ENCODE measurements at regions not wholly inside any gene's neighbourhood (a gene's known extent, or its start where the extent isn't known, plus 50 kb on each side); places are given as distances from the start of the nearest gene placed in this dataset.

- no peak for DNase-seq (ENCODE audit: extremely low read depth, low read depth, low spot score)
These were observed 246.9 kb upstream of the ADAMTS16 start for GRCh38 chr5:4893063-4893744.

DNA sequence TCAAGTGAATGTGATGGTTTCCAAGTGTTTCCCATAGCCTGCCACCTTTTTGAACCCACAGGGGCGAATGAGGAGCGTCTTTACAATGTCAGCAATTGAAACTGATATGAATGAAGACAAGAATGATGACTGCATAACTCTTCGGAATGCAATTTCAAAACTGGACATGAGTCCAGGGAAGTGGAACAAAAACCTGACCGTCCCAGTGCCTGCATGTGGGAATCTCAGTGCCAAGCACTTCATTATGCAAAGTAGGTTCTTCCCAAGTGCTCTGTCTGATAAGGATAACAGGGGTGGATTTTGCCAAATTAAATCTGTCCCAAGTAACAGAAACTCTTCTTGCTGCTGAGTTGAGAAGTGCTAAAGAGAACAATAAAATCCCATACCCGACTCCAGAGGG, 243.8 kb upstream of the ADAMTS16 start:
- DNase-seq (ENCODE audit: extremely low read depth, low read depth, low spot score), result no peak

GRCh38 chr5:4901305-4901811, 238.8 kb upstream of the ADAMTS16 start:
- no peak for DNase-seq (ENCODE audit: extremely low read depth, low read depth, low spot score)

- no peak for DNase-seq (ENCODE audit: extremely low read depth, low read depth, low spot score)
These were observed 238.2 kb upstream of the ADAMTS16 start for GRCh38 chr5:4901924-4902323.

DNA sequence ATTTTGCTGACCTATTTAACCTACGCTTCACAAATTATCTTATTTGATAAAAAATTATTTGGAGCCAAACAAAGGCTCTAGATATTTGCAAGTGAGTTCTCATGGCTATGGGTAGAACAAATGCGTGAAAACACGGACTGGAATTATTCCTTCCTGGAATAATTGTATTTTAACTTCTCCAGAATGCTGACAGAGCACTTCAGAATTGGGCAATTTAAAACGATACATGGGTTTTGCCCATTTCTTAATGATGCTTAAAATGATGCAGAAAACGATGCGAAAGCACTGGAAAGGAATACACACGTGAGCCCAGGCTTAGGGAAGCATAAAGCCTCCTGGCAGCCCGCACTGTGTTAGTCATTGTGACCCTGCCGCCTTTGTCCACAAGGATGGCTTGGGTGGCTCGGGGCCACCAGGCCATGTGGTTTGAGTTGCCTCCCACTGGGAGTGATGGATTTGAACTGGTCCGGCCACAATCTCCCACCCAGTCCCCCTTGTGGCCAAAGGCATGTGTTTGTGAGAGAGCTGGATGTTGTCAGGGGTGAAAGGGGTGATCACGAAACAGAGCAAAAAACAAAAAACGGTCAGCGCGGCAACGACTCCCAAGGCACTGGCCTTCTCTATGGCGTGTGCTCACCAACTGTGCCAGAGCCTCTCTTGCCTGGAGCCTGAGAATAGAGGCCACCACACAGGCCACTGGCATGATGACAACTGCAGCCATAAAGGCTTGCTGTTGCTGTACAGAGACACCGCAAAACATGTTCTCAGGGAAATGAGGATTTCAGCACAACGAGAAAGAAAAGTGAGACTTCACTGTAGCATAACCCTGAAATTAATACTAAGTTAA, 234.2 kb upstream of the ADAMTS16 start:
- DNase-seq (ENCODE audit: extremely low read depth, low read depth, low spot score), result no peak

DNA sequence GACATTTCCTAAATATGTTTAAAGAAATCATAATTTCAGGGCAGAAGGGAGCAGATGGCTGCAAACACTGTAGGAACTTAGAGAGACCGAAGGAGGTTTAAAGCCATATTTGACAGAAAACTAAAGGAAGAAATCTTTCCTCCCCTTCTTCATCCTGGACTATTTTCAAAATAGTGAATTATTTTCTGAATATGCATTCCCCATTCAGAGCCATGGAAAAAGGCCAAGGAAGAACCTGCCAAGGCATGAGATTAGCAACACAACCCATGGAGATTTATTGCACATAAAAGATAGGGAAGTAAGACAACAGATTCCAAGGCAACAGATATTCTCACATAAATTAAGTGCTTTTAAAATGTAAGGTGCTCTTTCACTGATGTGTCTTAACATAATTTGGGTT, 233.3 kb upstream of the ADAMTS16 start:
- DNase-seq (ENCODE audit: extremely low read depth, low read depth, low spot score), result no peak

GRCh38 chr5:4907571-4907970, 232.6 kb upstream of the ADAMTS16 start:
- DNase-seq (ENCODE audit: extremely low read depth, low read depth, low spot score), result no peak

GRCh38 chr5:4909086-4909485, 231.0 kb upstream of the ADAMTS16 start:
- DNase-seq (ENCODE audit: extremely low read depth, low read depth, low spot score), result no peak

- no peak for DNase-seq (ENCODE audit: extremely low read depth, low read depth, low spot score)
These were observed 228.3 kb upstream of the ADAMTS16 start for GRCh38 chr5:4911646-4912403.

GRCh38 chr5:4921929-4922328, 218.2 kb upstream of the ADAMTS16 start:
- no peak for DNase-seq (ENCODE audit: extremely low read depth, low read depth, low spot score)

DNA sequence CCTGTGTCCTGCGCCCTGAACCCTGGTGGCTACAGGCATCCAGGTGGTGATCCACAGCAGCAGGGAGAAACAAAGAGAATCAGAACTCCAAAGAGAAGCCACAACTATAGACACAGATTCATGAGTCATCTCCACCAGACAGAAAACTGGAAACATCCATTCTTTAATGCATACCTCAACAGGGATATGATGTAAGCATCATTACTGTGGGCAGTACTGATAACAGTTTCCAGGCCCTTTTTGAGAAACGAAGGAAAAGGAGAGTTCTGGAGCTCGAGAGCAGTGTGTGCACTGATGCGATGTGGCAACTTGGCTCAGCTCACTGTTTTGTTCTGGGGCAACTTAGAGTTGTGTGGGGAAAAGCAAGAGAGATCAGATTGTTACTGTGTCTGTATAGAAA, 215.6 kb upstream of the ADAMTS16 start:
- DNase-seq (ENCODE audit: extremely low read depth, low read depth, low spot score), result no peak

- no peak for DNase-seq (ENCODE audit: extremely low read depth, low read depth, low spot score)
These were observed 213.0 kb upstream of the ADAMTS16 start for GRCh38 chr5:4927097-4927496.

DNA sequence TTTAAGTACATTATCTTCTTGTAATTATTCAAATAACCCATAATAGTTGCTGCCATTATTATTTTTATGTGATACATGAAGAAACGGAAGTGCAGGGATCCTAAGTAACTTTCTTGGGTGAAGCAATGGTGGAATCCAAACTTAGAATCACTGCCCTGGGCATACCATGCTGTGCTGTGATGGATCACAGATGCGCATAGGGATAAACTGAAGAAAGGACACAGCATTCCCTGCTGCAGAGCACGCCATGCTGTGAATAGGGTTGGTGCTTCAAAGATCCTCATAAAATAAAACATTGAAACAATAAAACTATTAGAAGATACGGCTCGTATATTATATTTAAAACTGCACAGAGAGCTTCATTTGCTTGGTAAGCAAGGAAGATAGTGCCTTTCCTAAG, 211.7 kb upstream of the ADAMTS16 start:
- DNase-seq (ENCODE audit: extremely low read depth, low read depth, low spot score), result no peak

DNA sequence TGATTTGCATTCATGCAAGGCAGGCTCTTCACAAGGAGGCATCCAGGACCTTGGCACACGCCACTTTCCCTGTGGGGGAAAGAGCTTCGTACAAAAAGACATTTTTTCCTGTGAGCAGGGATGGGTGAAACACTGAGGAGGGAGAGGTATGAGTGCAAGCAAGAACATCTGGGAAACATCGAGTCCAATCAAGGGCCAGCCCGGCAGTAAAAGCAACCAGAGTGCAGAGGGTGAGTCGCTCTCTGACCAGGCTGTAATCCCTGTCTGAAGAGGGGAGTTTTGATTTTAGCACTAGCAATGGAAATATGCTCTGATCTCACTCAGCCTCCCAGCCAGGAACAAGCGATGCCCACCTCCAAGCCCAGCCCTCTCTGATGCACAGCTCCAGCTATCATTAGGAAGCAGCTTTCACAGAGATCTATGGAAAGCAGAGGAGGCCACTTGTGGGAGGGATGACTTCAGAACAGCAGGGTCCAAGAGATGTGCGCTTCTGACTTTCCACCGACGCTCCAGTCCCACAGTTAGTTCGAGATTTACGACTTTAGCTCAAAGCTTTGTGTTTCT, 211.0 kb upstream of the ADAMTS16 start:
- no peak for DNase-seq (ENCODE audit: extremely low read depth, low read depth, low spot score)

GRCh38 chr5:4939042-4939781, 200.9 kb upstream of the ADAMTS16 start:
- no peak for DNase-seq (ENCODE audit: extremely low read depth, low read depth, low spot score)

DNA sequence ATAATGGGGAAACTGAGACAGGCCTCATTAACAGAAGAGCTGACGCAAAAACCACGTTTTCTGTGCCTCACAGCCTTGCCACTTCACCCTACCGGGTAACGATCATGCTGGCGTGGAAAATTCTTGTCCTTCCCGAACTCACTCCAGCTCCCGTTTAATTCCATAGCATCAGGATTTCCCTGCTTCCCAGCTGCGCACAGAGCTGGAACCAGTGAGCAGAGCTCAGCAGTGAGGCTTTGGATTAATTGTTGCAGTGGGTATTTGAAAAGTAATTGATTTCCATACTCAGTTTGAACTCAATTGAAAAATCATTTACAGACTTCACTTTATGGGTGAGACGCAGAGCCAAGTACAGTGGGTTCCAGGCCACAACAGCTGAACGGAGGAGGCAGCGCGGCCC, 199.0 kb upstream of the ADAMTS16 start:
- no peak for DNase-seq (ENCODE audit: extremely low read depth, low read depth, low spot score)

GRCh38 chr5:4941957-4942830, 197.9 kb upstream of the ADAMTS16 start:
- DNase-seq (ENCODE audit: extremely low read depth, low read depth, low spot score), result no peak

DNA sequence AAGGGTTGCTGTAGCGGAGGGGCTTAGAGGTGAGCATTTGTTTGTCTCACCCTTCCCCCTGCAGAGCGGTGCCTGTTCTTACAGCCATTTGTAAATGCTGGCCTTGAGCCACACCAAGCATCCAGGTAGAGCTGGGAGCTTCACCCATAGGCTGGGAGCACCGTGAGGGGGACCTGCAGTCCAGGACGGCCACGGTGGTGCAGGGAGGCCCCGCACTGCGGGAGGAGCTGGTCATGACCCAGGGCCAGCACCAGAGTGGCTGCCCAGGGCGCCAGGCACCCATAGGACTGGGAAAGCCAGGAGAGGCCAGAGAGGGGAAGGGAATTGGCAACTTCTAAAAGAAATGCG, 197.3 kb upstream of the ADAMTS16 start:
- no peak for DNase-seq (ENCODE audit: extremely low read depth, low read depth, low spot score)

GRCh38 chr5:4945296-4945695, 194.8 kb upstream of the ADAMTS16 start:
- DNase-seq (ENCODE audit: extremely low read depth, low read depth, low spot score), result no peak

GRCh38 chr5:4947106-4947505, 193.0 kb upstream of the ADAMTS16 start:
- DNase-seq (ENCODE audit: extremely low read depth, low read depth, low spot score), result no peak
